Mucosa of descending colon (tissue), 3 donors: ENCODE measurements at regions not wholly inside any gene's neighbourhood (a gene's known extent, or its start where the extent isn't known, plus 50 kb on each side); places are given as distances from the start of the nearest gene placed in this dataset.

Source experiments
- ATAC-seq: fragments of 200-7000 bp; cut with Tn5 transposase; one replicate; pipeline ENCODE4 v1.9.1; 2020; ENCODE audit warnings: mild to moderate bottlenecking, moderate library complexity
- DNase-seq, 3 donors: peaks; one replicate each; pipeline ENCODE4 v3.0.0-alpha.2; 2020
- H3K36me3 ChIP-seq: fragments of 200-600 bp; one replicate; pipeline ENCODE4 v1.8.0; 2021; ENCODE audit warnings: low read depth, mild to moderate bottlenecking
- H3K4me1 ChIP-seq: fragments of 200-600 bp; one replicate; pipeline ENCODE4 v1.8.0; 2021; ENCODE audit warnings: low read depth, mild to moderate bottlenecking
- H3K4me3 ChIP-seq: fragments of 200-600 bp; one replicate; pipeline ENCODE4 v1.8.0; 2021; ENCODE audit warnings: mild to moderate bottlenecking
- H3K9me3 ChIP-seq: fragments of 200-600 bp; one replicate; pipeline ENCODE4 v1.8.0; 2021; ENCODE audit warnings: mild to moderate bottlenecking
- CTCF ChIP-seq: fragments of 200-600 bp; IDR thresholded peaks from one replicate; pipeline ENCODE4 v1.8.0; 2022; ENCODE audit warnings: antibody characterized with exemption, mild to moderate bottlenecking
- intact Hi-C, 2 donors: fragments of 100-400 bp; cut with DNase I in 1 of 2; cut with micrococcal nuclease in 1 of 2; formaldehyde crosslinking; loops; one replicate each; pipeline versions ENCODE4 v1.11.0 to v1.11.1; 2022; cut with DNase I, micrococcal nuclease
- donor health status: DM: no; HTN: no; CAD: no; lungs with moderate emphysema.
- donor health status: DM: no; HTN: no; CAD: no.
- donor health status: DM: no; HTN: yes; CAD: no.

GRCh38 chr5:90171466-90171865, 238.1 kb downstream of the CETN3 start:
- DNase-seq (no peak), ATAC-seq (no peak)
- Histone ChIP-seq H3K36me3 (no peaks in the 10 kb centered on the region), H3K9me3 (no peaks in the 10 kb centered on the region), H3K4me1 (peaks cover 7% of the 10 kb centered on the region), H3K4me3 (no peak overlapping the region)
- no peak for TF ChIP-seq CTCF
- intact Hi-C loops, result no loop called here

GRCh38 chr5:90170261-90170660, 239.3 kb downstream of the CETN3 start:
- intact Hi-C loops, result no loop called here
- ATAC-seq, result no peak

GRCh38 chr5:90169078-90169477, 240.5 kb downstream of the CETN3 start:
- Histone ChIP-seq H3K4me3 (no peak overlapping the region), H3K36me3 (no peaks in the 10 kb centered on the region), H3K9me3 (no peaks in the 10 kb centered on the region), H3K4me1 (peaks cover 7% of the 10 kb centered on the region)
- peak in 1 of 3 donors; percentile 14 for DNase-seq
- ATAC-seq, result no peak
- intact Hi-C loops, result no loop called here
- TF ChIP-seq CTCF, result no peak

More at GRCh38 chr5:90170261-90170660, 239.3 kb downstream of the CETN3 start:
- H3K36me3 ChIP-seq, result no peaks in the 10 kb centered on the region
- no peak overlapping the region for H3K4me3 ChIP-seq
- peaks cover 7% of the 10 kb centered on the region for H3K4me1 ChIP-seq
- no peaks in the 10 kb centered on the region for H3K9me3 ChIP-seq
- no peak for DNase-seq
- no peak for TF ChIP-seq CTCF

GRCh38 chr5:90168399-90168798, 241.2 kb downstream of the CETN3 start:
- Histone ChIP-seq H3K9me3 (no peaks in the 10 kb centered on the region), H3K4me1 (peaks cover 7% of the 10 kb centered on the region), H3K36me3 (no peaks in the 10 kb centered on the region), H3K4me3 (no peak overlapping the region)
- TF ChIP-seq CTCF, result no peak
- no peak for DNase-seq
- no peak for ATAC-seq
- intact Hi-C loops, result no loop called here

- Histone ChIP-seq H3K36me3 (no peaks in the 10 kb centered on the region), H3K4me3 (no peak overlapping the region), H3K4me1 (peaks cover 7% of the 10 kb centered on the region), H3K9me3 (no peaks in the 10 kb centered on the region)
- ATAC-seq (no peak), DNase-seq (no peak)
- intact Hi-C loops, result no loop called here
- TF ChIP-seq CTCF, result no peak
Measured at GRCh38 chr5:90166816-90167215, 242.7 kb downstream of the CETN3 start.

GRCh38 chr5:90162324-90162723, 247.2 kb downstream of the CETN3 start:
- intact Hi-C loops, result no loop called here
- DNase-seq, result no peak
- no peak for ATAC-seq
- no peaks in the 10 kb centered on the region for H3K9me3 ChIP-seq
- H3K36me3 ChIP-seq, result no peaks in the 10 kb centered on the region
- no peaks in the 10 kb centered on the region for H3K4me1 ChIP-seq
- TF ChIP-seq CTCF, result no peak
- H3K4me3 ChIP-seq, result no peak overlapping the region
